Hepatocyte (in vitro differentiated cells): ENCODE measurements at regions not wholly inside any gene's neighbourhood (a gene's known extent, or its start where the extent isn't known, plus 50 kb on each side); places are given as distances from the start of the nearest gene placed in this dataset.

ENCODE experiments used
- EZH2 ChIP-seq: fragments of 200-600 bp; sonication (generic); IDR thresholded peaks from 2 replicates; pipeline ENCODE4 v1.6.1; 2016; ENCODE audit warnings: antibody characterized with exemption, mild to moderate bottlenecking, borderline replicate concordance
- TF ChIP-seq, protein P1 (sequence below): fragments of 200-600 bp; sonication (generic); IDR thresholded peaks from 2 replicates; pipeline ENCODE4 v1.5.1; 2016; ENCODE audit warnings: antibody characterized with exemption, mild to moderate bottlenecking; ENCODE audit not compliant: poor library complexity

DNA sequence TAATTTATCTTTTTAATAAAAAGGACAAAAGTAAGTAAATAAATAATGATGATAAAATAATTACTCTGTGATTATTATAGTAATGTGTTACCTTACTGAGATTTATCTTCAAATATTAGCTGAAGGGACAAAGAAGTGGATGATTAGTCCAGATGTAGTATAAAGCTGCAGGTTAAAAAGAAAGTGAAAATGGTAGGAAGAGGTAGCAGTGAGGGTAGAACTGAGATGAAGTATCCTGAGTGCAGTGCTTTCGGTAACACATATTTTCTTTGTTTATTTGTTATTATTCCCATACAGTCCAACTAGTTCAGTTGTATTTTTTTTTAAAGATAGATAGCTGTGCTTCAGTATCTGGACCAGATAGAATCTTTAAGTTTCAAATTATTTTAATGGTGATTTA lies 1203.5 kb downstream of the NCAM2 start:
- TF ChIP-seq EZH2 = no peak
- TF ChIP-seq, protein P1, sequence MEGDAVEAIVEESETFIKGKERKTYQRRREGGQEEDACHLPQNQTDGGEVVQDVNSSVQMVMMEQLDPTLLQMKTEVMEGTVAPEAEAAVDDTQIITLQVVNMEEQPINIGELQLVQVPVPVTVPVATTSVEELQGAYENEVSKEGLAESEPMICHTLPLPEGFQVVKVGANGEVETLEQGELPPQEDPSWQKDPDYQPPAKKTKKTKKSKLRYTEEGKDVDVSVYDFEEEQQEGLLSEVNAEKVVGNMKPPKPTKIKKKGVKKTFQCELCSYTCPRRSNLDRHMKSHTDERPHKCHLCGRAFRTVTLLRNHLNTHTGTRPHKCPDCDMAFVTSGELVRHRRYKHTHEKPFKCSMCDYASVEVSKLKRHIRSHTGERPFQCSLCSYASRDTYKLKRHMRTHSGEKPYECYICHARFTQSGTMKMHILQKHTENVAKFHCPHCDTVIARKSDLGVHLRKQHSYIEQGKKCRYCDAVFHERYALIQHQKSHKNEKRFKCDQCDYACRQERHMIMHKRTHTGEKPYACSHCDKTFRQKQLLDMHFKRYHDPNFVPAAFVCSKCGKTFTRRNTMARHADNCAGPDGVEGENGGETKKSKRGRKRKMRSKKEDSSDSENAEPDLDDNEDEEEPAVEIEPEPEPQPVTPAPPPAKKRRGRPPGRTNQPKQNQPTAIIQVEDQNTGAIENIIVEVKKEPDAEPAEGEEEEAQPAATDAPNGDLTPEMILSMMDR = no peak
